Endothelial cell of umbilical vein (primary cell): ENCODE measurements at regions not wholly inside any gene's neighbourhood (a gene's known extent, or its start where the extent isn't known, plus 50 kb on each side); places are given as distances from the start of the nearest gene placed in this dataset.

Source experiments
- BruUV-seq: library from RNA; stranded (reverse); fragments of 400-500 nt; replicated peaks from 2 replicates; lab custom pipeline; 2021; lab: Mats Ljungman, UMichigan
- CTCF ChIA-PET: fragments of 300-600, 350-600 bp; sonication (Branson Sonifier 250); formaldehyde crosslinking; loops from one replicate; lab custom pipeline; 2021; ENCODE audit warnings: antibody characterized with exemption, inconsistent platforms; lab: Charles Lee
- POLR2A ChIA-PET: fragments of 300-600, 350-600 bp; sonication (Branson Sonifier 250); formaldehyde crosslinking; loops from one replicate; lab custom pipeline; 2021; ENCODE audit warnings: antibody characterized with exemption, inconsistent platforms; lab: Charles Lee
- DNase-seq: peaks from one replicate; pipeline ENCODE4 v3.0.0-alpha.2; 2011; ENCODE audit warnings: low read depth, low spot score
- FAIRE-seq: peaks from 2 replicates; lab custom pipeline; 2011; peaks lifted over from hg19 to GRCh38; lab: Jason Lieb, UNC
- H2AFZ ChIP-seq: 2 replicates; pipeline ENCODE4 v1.6.0; 2012; ENCODE audit warnings: low read depth, low read length, control low read depth, inconsistent platforms
- H3K27ac ChIP-seq: 2 replicates; pipeline ENCODE4 v1.5.1; 2011; ENCODE audit warnings: low read depth, mild to moderate bottlenecking, control low read depth, low read length, moderate library complexity; ENCODE audit not compliant: insufficient read depth
- H3K27me3 ChIP-seq, 2 experiments: 2 replicates each; pipeline versions ENCODE4 v1.6.0 to v1.6.1; 2011; ENCODE audit warnings: low read length in 2 of 2, mixed read lengths in 1 of 2; ENCODE audit not compliant: control insufficient read depth in 2 of 2, insufficient read depth in 2 of 2
- H3K36me3 ChIP-seq, 2 experiments: 2 replicates in 1 of 2; 3 replicates in 1 of 2; pipeline ENCODE4 v1.5.1; 2011; ENCODE audit warnings: low read length in 2 of 2, mild to moderate bottlenecking in 1 of 2, moderate library complexity in 1 of 2; ENCODE audit not compliant: control insufficient read depth in 2 of 2, insufficient read depth in 2 of 2; ENCODE audit errors: extremely low read depth in 1 of 2
- H3K4me1 ChIP-seq: 3 replicates; pipeline ENCODE4 v1.5.1; 2011; ENCODE audit warnings: mild to moderate bottlenecking, low read length; ENCODE audit not compliant: control insufficient read depth, insufficient read depth; ENCODE audit errors: extremely low read depth
- H3K4me2 ChIP-seq: 2 replicates; pipeline ENCODE4 v1.6.1; 2011; ENCODE audit warnings: low read length, control low read depth, mixed read lengths; ENCODE audit not compliant: insufficient read depth
- H3K4me3 ChIP-seq, 3 experiments: fragments of 200-600 bp in 1 of 3; sonication (generic), shearing (Covaris generic) in 1 of 3; replicated peaks in 1 of 3; 2 replicates each; pipeline ENCODE4 v1.5.1; 2011 to 2016; ENCODE audit warnings: control low read depth in 3 of 3, low read length in 3 of 3, mild to moderate bottlenecking in 2 of 3, inconsistent platforms in 1 of 3, low read depth in 1 of 3, moderate library complexity in 1 of 3; ENCODE audit not compliant: insufficient read depth in 1 of 3
- H3K79me2 ChIP-seq: 2 replicates; pipeline ENCODE4 v1.6.0; 2012; ENCODE audit warnings: low read length, inconsistent platforms; ENCODE audit not compliant: control insufficient read depth, insufficient read depth
- H3K9ac ChIP-seq: replicated peaks from 2 replicates; pipeline ENCODE3; 2011; ENCODE audit warnings: low read length, control low read depth; ENCODE audit not compliant: insufficient read depth; ENCODE audit errors: extremely low read depth
- H3K9me1 ChIP-seq: replicated peaks from 3 replicates; pipeline ENCODE4 v1.6.0; 2011; ENCODE audit warnings: mild to moderate bottlenecking, low read length; ENCODE audit not compliant: control insufficient read depth, insufficient read depth; ENCODE audit errors: extremely low read depth
- H3K9me3 ChIP-seq: replicated peaks from 2 replicates; pipeline ENCODE4 v1.5.1; 2012; ENCODE audit warnings: low read length, inconsistent platforms; ENCODE audit not compliant: control insufficient read depth, insufficient read depth
- H4K20me1 ChIP-seq: replicated peaks from 2 replicates; pipeline ENCODE3; 2011; ENCODE audit warnings: mild to moderate bottlenecking, low read length; ENCODE audit not compliant: control insufficient read depth, insufficient read depth; ENCODE audit errors: extremely low read depth
- EZH2 ChIP-seq: IDR thresholded peaks from 2 replicates; pipeline ENCODE4 v1.6.1; 2012; ENCODE audit warnings: borderline replicate concordance, low read depth, mild to moderate bottlenecking, moderate library complexity, low read length, inconsistent platforms; ENCODE audit not compliant: severe bottlenecking
- FOS ChIP-seq: IDR thresholded peaks from 2 replicates; pipeline ENCODE4 v1.6.1; 2011; ENCODE audit warnings: mild to moderate bottlenecking, low read length, moderate library complexity, borderline replicate concordance; ENCODE audit not compliant: insufficient read depth
- GATA2 ChIP-seq: IDR thresholded peaks from 2 replicates; pipeline ENCODE4 v1.7.0; 2011; ENCODE audit warnings: low read depth, mild to moderate bottlenecking, moderate library complexity, mixed read lengths, low read length; ENCODE audit not compliant: insufficient read length, insufficient read depth
- JUN ChIP-seq: IDR thresholded peaks from 2 replicates; pipeline ENCODE4 v1.6.1; 2011; ENCODE audit warnings: borderline replicate concordance, low read depth; ENCODE audit not compliant: insufficient read length, insufficient read depth
- MYC ChIP-seq: IDR thresholded peaks from one replicate; pipeline ENCODE4 v1.6.1; 2011; ENCODE audit warnings: mild to moderate bottlenecking, low read depth, low read length
- POLR2A ChIP-seq: IDR thresholded peaks from 2 replicates; pipeline ENCODE4 v1.6.1; 2012; ENCODE audit warnings: low read depth, mild to moderate bottlenecking, control low read depth, low read length
- POLR2AphosphoS5 ChIP-seq: IDR thresholded peaks from 2 replicates; pipeline ENCODE4 v1.6.1; 2012; ENCODE audit warnings: low read depth, mild to moderate bottlenecking, control low read depth, low read length, moderate library complexity; ENCODE audit not compliant: insufficient read depth
- dilution Hi-C: fragments of 300-500 bp; cut with MboI; formaldehyde crosslinking; loops from one replicate; pipeline ENCODE4 v1.15.0; 2019; ENCODE audit warnings: low sequenced_read_pairs; ENCODE audit not compliant: extremely low pct_ligation_motif_present
- intact Hi-C: fragments of 100-400 bp; cut with micrococcal nuclease; formaldehyde crosslinking; loops from one replicate; pipeline ENCODE4 v1.10.0; 2022
- TF ChIP-seq, protein P1 (sequence below): IDR thresholded peaks from 2 replicates; pipeline ENCODE4 v1.6.1; 2011; ENCODE audit not compliant: insufficient read depth, insufficient read length
- TF ChIP-seq, protein P2 (sequence below), 2 donors: IDR thresholded peaks; 1 replicate in 1 of 2; 2 replicates in 1 of 2; pipeline ENCODE4 v1.5.1; 2011; ENCODE audit warnings: low read length in 2 of 2, mild to moderate bottlenecking in 2 of 2, moderate library complexity in 2 of 2, control low read depth in 1 of 2, inconsistent platforms in 1 of 2, low read depth in 1 of 2; ENCODE audit not compliant: insufficient read depth in 1 of 2; ENCODE audit errors: extremely low read depth in 1 of 2

DNA sequence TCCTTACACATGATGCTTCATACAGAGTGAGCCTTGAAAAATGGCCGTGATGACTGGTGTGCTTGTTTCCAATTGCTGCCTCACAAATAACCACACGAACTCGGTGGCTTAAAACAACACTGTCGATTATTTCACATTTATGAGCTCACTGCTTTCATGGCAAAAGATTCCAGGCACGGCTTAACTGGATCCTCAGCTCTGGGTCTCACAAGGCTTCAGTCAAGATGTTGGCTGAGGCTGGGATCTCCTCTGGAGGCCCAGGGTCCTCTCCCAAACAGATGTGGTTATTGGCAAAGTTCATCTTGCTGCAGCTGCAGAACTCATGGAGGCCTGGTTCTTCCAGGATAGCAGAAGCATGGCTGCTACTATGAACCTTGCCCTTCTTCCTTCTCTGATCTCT is 144.6 kb downstream of the TFAP2C start:
- no peaks in the 10 kb centered on the region for H3K79me2 ChIP-seq
- H3K4me1 ChIP-seq: no peaks in the 10 kb centered on the region
- BruUV-seq: no TSS peak
- dilution Hi-C loops: no loop called here
- FAIRE-seq: no peak
- no peaks in the 10 kb centered on the region for H4K20me1 ChIP-seq
- H3K27me3 ChIP-seq: no peaks in the 10 kb centered on the region
- H3K27ac ChIP-seq: no peak overlapping the region
- intact Hi-C loops: no loop called here
- no peak for TF ChIP-seq EZH2
- TF ChIP-seq GATA2: no peak
- TF ChIP-seq POLR2A: no peak
- TF ChIP-seq, protein P1, sequence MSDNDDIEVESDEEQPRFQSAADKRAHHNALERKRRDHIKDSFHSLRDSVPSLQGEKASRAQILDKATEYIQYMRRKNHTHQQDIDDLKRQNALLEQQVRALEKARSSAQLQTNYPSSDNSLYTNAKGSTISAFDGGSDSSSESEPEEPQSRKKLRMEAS: no peak
- no peak for TF ChIP-seq MYC
- no peak for TF ChIP-seq JUN
- no peak for TF ChIP-seq POLR2AphosphoS5
- TF ChIP-seq, protein P2, sequence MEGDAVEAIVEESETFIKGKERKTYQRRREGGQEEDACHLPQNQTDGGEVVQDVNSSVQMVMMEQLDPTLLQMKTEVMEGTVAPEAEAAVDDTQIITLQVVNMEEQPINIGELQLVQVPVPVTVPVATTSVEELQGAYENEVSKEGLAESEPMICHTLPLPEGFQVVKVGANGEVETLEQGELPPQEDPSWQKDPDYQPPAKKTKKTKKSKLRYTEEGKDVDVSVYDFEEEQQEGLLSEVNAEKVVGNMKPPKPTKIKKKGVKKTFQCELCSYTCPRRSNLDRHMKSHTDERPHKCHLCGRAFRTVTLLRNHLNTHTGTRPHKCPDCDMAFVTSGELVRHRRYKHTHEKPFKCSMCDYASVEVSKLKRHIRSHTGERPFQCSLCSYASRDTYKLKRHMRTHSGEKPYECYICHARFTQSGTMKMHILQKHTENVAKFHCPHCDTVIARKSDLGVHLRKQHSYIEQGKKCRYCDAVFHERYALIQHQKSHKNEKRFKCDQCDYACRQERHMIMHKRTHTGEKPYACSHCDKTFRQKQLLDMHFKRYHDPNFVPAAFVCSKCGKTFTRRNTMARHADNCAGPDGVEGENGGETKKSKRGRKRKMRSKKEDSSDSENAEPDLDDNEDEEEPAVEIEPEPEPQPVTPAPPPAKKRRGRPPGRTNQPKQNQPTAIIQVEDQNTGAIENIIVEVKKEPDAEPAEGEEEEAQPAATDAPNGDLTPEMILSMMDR (IDR thresholded peaks at IDR 0.05; ENCODE audit: extremely low read depth in 1 of 2, insufficient read depth in 1 of 2, low read depth in 1 of 2, low read length in 2 of 2): no peak
- no peak for TF ChIP-seq FOS
- H3K4me2 ChIP-seq: no peak overlapping the region
- H3K9ac ChIP-seq: no peak overlapping the region
- POLR2A ChIA-PET: no interaction called here
- no peak overlapping the region for H3K4me3 ChIP-seq
- DNase-seq: no peak
- no peaks in the 10 kb centered on the region for H3K9me3 ChIP-seq
- no peaks in the 10 kb centered on the region for H3K36me3 ChIP-seq
- H2AFZ ChIP-seq: no peak overlapping the region
- H3K9me1 ChIP-seq: no peaks in the 10 kb centered on the region
- CTCF ChIA-PET: no interaction called here
